HG03565 (cell line): ENCODE measurements at regions not wholly inside any gene's neighbourhood (a gene's known extent, or its start where the extent isn't known, plus 50 kb on each side); places are given as distances from the start of the nearest gene placed in this dataset.
"Not testable (repeated sequence)": the region's sequence is repeated elsewhere in the genome, so short reads cannot be mapped to it uniquely, and the experiment has no call there.

Experiments used
- ATAC-seq: cut with Tn5 transposase; IDR thresholded peaks from one replicate; pipeline ENCODE4 v1.9.1; 2021; ENCODE audit warnings: mild to moderate bottlenecking, moderate library complexity; ENCODE audit not compliant: unreplicated experiment

- ATAC-seq = no peak
Observed at GRCh38 chr7:55299273-55299967, 65.7 kb upstream of the LANCL2 start.

DNA sequence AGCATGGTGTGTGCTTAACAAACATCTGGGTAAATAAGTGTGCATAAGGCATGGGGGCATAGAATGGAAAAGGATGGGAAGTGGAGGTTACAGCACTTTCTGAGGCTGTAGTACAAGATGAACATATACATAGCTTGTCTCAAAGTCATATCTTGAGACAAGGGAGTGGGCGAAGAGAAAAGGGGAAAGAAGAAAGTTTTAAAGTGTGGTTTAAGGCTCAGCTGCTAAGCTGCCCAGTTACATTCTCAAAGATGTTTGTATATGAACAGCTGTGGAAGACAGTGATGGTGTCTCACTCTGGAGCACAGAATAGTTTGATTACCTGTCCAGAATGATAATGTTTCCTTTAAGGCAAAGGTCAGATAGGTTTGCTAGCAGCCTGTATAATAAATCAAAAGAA is 61.9 kb upstream of the LANCL2 start:
- peak; percentile 45 for ATAC-seq

- ATAC-seq = no peak
Observed at GRCh38 chr7:55304018-55304762, 60.9 kb upstream of the LANCL2 start.

DNA sequence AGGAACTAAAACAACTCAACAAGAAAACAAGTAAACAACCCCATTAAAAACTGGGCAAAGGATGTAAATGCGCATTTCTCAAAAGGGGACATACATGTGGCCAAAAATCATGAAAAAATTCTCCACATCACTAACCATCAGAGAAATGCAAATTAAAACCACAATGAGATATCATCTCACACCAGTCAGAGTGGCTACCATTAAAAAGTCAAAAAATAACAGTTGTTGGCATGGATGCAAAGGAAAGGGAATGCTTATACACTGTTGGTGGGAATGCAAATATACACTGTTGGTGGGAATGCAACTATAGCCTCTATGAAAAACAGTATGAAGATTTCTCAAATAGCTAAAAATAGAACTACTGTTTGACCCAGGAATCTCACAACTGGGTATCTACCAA is 60.0 kb upstream of the LANCL2 start:
- no peak for ATAC-seq

- ATAC-seq = no peak
Observed at GRCh38 chr7:55306331-55306730, 58.8 kb upstream of the LANCL2 start.

DNA sequence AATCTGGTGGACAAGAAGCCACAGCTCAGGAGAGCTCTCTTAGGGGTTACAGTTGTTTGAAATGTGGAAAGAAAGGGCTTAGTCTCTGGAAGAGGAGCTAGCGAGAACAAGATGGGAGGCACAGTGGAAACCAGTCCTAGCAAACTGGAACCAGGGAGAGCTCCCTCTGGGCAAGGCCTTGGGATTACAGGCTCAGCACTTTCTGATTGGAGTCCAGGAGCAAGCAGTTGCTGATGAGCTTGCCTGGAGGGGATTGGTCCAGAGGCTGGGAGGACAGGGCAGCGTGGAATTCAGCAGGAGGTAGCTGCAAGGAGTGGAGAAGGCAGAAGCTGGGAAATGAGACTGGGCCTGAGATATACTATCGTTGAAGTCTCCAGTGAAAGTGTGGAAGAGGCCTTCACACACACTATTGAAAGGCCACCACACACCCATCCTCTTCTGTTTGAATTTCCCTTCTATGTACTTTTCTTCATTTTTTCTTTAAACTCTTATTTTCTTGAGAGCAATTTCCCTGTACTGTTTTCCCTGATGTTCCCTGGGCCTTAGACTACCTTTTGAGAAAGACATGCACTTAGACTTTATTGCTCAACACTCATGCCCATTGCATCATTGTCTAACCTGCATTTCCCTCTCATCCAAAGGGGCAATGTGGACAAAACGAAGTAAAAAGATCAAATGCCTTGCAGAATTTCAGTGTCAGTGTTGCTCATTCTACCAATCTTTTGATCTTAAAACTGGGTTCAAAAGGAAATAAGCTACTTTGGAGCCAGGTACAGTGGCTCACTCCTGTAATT is 57.8 kb upstream of the LANCL2 start:
- no peak for ATAC-seq

DNA sequence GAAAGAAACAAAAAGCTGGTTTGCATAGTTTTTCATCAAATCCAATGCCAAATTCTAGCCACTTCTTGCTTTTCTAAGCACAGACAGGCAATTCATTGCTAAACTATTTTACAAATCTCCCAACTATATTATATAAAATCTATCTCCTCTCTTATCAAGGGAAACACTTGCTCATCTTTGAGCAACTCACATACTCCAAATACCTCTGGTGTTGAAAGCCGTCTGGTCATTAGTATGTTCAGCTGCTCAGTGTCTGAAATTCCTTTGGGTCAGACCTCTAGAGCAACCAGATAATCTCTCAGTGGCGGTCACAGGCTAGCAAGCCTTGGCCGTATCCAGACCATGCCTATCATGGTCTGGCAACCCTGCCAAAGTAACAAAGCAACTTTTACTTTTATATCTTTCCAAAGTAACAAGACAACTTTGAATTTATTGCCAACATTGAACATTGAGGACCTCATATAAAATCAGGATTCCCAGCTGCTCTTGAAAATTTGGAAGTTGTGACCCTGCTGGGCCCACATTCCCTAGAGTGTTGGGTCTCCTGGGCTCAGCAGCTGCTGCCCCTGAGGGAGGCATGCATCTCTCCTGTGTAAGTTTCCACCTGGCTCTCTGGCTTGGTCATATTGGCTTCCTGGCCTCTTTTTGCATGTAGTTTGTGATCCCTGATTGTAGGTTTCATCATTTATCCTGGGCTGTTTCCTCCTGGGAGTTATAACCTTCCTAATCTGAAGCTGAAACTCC is 56.8 kb upstream of the LANCL2 start:
- ATAC-seq = no peak

GRCh38 chr7:55309040-55309991 is 55.8 kb upstream of the LANCL2 start:
- ATAC-seq = peak; percentile 90

- no peak for ATAC-seq
Observed at GRCh38 chr7:55310287-55311025, 54.7 kb upstream of the LANCL2 start.

DNA sequence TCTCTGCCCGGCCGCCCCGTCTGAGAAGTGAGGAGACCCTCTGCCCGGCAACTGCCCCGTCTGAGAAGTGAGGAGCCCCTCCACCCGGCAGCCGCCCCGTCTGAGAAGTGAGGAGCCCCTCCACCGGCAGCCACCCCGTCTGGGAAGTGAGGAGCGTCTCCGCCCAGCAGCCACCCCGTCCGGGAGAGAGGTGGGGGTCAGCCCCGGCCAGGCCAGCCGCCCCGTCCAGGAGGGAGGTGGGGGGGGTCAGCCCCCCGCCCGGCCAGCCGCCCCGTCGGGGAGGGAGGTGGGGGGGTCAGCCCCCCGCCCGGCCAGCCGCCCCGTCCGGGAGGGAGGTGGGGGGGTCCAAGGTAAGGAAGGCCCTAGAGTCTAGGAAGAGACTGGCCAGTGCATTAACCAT is 53.2 kb upstream of the LANCL2 start:
- not testable (repeated sequence) for ATAC-seq

GRCh38 chr7:55313671-55314070 is 51.5 kb upstream of the LANCL2 start:
- not testable (repeated sequence) for ATAC-seq

- ATAC-seq = no peak
Observed at GRCh38 chr7:55314967-55315366, 50.2 kb upstream of the LANCL2 start.
